Esophagus muscularis mucosa (tissue), 4 donors: ENCODE measurements at regions not wholly inside any gene's neighbourhood (a gene's known extent, or its start where the extent isn't known, plus 50 kb on each side); places are given as distances from the start of the nearest gene placed in this dataset.

Source experiments
- CTCF ChIP-seq, 3 experiments: fragments of 200-600 bp in 2 of 3; fragments of 450-650 bp in 1 of 3; sonication (generic) in 2 of 3; IDR thresholded peaks; one replicate each; pipeline ENCODE4 v1.5.1; 2017 to 2019; ENCODE audit warnings: antibody characterized with exemption in 3 of 3, mild to moderate bottlenecking in 2 of 3, moderate library complexity in 1 of 3
- EP300 ChIP-seq: sonication (generic); formaldehyde crosslinking; IDR thresholded peaks from one replicate; pipeline ENCODE4 v1.6.1; 2017; ENCODE audit warnings: antibody characterized with exemption
- POLR2A ChIP-seq: fragments of 450-650 bp; IDR thresholded peaks from one replicate; pipeline ENCODE4 v1.6.1; 2017; ENCODE audit warnings: antibody characterized with exemption, moderate library complexity, mild to moderate bottlenecking, low read depth
- POLR2AphosphoS5 ChIP-seq, 2 donors: sonication (generic); formaldehyde crosslinking; IDR thresholded peaks; one replicate each; pipeline ENCODE4 v1.6.1; 2017; ENCODE audit warnings: antibody characterized with exemption in 2 of 2

GRCh38 chr2:185531721-185532120 is 206.9 kb upstream of the FSIP2 start:
- TF ChIP-seq POLR2AphosphoS5 (IDR thresholded peaks at IDR 0.05): no peak
- no peak for TF ChIP-seq CTCF (IDR thresholded peaks at IDR 0.05)
- TF ChIP-seq POLR2A: no peak
- TF ChIP-seq EP300: no peak
